Ascending aorta (tissue), 2 donors: ENCODE measurements at regions not wholly inside any gene's neighbourhood (a gene's known extent, or its start where the extent isn't known, plus 50 kb on each side); places are given as distances from the start of the nearest gene placed in this dataset.
A peak's percentile ranks its signal among the peaks of the same experiment; 100 is the strongest.
"Not testable (repeated sequence)": the region's sequence is repeated elsewhere in the genome, so short reads cannot be mapped to it uniquely, and the experiment has no call there.

Experiments
- DNase-seq, 2 donors: peaks; one replicate each; pipeline ENCODE4 v3.0.0-alpha.2; 2019; ENCODE audit warnings: low spot score in 2 of 2
- H3K27ac ChIP-seq, 2 donors: fragments of 200-600 bp; sonication (generic); one replicate each; pipeline ENCODE4 v1.5.1; 2016 to 2017; ENCODE audit warnings: mild to moderate bottlenecking in 1 of 2
- H3K27me3 ChIP-seq: fragments of 200-600 bp; sonication (generic); one replicate; pipeline ENCODE4 v1.5.1; 2017
- H3K36me3 ChIP-seq, 2 donors: fragments of 200-600 bp; sonication (generic); one replicate each; pipeline ENCODE4 v1.5.1; 2016
- H3K4me1 ChIP-seq, 2 donors: fragments of 200-600 bp; sonication (generic); one replicate each; pipeline ENCODE4 v1.5.1; 2016 to 2017; ENCODE audit warnings: mild to moderate bottlenecking in 1 of 2
- H3K4me3 ChIP-seq, 2 donors: fragments of 200-600 bp; sonication (generic); one replicate each; pipeline ENCODE4 v1.5.1; 2016 to 2017; ENCODE audit warnings: mild to moderate bottlenecking in 1 of 2
- H3K9me3 ChIP-seq, 2 donors: fragments of 200-600 bp; sonication (generic); one replicate each; pipeline ENCODE4 v1.5.1; 2016
- intact Hi-C: fragments of 100-400 bp; cut with DNase I; formaldehyde crosslinking; loops from one replicate; pipeline ENCODE4 v1.15.1; 2023
- TF ChIP-seq, protein P1 (sequence below), 3 experiments: fragments of 200-600 bp in 2 of 3; fragments of 450-650 bp in 1 of 3; sonication (generic) in 2 of 3; IDR thresholded peaks; one replicate each; pipeline ENCODE4 v1.5.1; 2016 to 2019; ENCODE audit warnings: antibody characterized with exemption in 3 of 3, mild to moderate bottlenecking in 1 of 3, moderate library complexity in 1 of 3

GRCh38 chr11:49499117-49499516, 290.7 kb upstream of the FOLH1 start:
- intact Hi-C loops: no loop called here
- Histone ChIP-seq H3K4me3 (no peak overlapping the region), H3K9me3 (no peaks in the 10 kb centered on the region), H3K36me3 (no peaks in the 10 kb centered on the region), H3K27ac (no peak overlapping the region), H3K4me1 (no peaks in the 10 kb centered on the region), H3K27me3 (no peaks in the 10 kb centered on the region)
- no peak for DNase-seq
- TF ChIP-seq, protein P1, sequence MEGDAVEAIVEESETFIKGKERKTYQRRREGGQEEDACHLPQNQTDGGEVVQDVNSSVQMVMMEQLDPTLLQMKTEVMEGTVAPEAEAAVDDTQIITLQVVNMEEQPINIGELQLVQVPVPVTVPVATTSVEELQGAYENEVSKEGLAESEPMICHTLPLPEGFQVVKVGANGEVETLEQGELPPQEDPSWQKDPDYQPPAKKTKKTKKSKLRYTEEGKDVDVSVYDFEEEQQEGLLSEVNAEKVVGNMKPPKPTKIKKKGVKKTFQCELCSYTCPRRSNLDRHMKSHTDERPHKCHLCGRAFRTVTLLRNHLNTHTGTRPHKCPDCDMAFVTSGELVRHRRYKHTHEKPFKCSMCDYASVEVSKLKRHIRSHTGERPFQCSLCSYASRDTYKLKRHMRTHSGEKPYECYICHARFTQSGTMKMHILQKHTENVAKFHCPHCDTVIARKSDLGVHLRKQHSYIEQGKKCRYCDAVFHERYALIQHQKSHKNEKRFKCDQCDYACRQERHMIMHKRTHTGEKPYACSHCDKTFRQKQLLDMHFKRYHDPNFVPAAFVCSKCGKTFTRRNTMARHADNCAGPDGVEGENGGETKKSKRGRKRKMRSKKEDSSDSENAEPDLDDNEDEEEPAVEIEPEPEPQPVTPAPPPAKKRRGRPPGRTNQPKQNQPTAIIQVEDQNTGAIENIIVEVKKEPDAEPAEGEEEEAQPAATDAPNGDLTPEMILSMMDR (IDR thresholded peaks at IDR 0.05): no peak

GRCh38 chr11:49505231-49505630, 296.8 kb upstream of the FOLH1 start:
- Histone ChIP-seq H3K27ac (no peak overlapping the region), H3K27me3 (no peaks in the 10 kb centered on the region), H3K4me1 (no peaks in the 10 kb centered on the region), H3K36me3 (no peaks in the 10 kb centered on the region), H3K4me3 (no peak overlapping the region), H3K9me3 (no peaks in the 10 kb centered on the region)
- no peak for DNase-seq
- intact Hi-C loops: no loop called here
- TF ChIP-seq, protein P1 (IDR thresholded peaks at IDR 0.05): no peak

- DNase-seq: peak in 1 of 2 donors; percentile 57
- TF ChIP-seq, protein P1 (IDR thresholded peaks at IDR 0.05): peak; percentile 18 to 60 (median 53)
- intact Hi-C loops: loop anchor here (5.0 kb wide), 1 partner anchor 299 kb away; no protein-coding TSS in a partner anchor
- not testable (repeated sequence) for H3K9me3 ChIP-seq, H3K27me3 ChIP-seq, H3K27ac ChIP-seq, H3K36me3 ChIP-seq, H3K4me3 ChIP-seq, H3K4me1 ChIP-seq
Observed at GRCh38 chr11:49526240-49526829, 317.9 kb upstream of the FOLH1 start.

DNA sequence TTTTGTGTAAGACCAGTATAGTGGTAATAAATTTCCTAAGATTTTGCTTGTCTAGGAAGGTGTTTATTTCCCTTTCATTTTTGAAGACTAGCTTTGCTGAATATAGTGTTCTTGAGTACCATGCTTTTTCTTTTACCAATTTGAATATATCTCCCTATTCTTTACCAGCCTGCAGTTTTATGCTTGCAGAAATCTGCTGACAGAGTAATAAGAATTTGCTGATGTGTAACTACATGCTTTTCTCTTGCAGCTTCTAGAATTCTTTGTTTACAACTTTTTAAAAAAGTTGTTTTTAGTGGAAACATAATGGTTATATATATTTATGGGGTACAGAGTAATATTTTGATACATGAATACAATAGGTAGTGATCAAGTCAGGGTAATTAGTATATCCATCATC, 324.8 kb upstream of the FOLH1 start:
- no peaks in the 10 kb centered on the region for H3K36me3 ChIP-seq
- no peaks in the 10 kb centered on the region for H3K4me1 ChIP-seq
- no peak overlapping the region for H3K4me3 ChIP-seq
- no peak for DNase-seq
- TF ChIP-seq, protein P1 (IDR thresholded peaks at IDR 0.05): no peak
- H3K27ac ChIP-seq: no peak overlapping the region
- intact Hi-C loops: no loop called here
- H3K9me3 ChIP-seq: no peaks in the 10 kb centered on the region
- no peaks in the 10 kb centered on the region for H3K27me3 ChIP-seq

DNA sequence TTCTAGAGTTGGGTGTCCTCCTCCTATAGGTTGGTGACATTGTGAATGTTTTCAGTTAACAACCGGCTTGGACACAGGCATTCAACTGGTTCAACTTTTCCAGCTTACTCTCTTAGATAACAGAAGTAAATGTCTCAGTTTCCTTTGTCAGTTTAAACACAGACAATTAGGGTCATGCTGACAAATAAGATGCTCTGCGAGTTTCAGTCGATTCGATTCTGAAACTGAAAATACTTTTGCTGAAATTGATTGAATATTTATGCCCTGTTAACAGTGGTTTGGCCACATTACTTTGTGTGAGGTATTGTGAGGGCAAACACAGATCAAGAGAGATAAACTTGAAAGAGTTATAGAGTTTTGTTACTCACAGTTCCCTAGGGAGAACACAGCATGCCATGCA, 330.5 kb upstream of the FOLH1 start:
- H3K4me1 ChIP-seq, H3K27ac ChIP-seq, H3K27me3 ChIP-seq, H3K9me3 ChIP-seq, H3K4me3 ChIP-seq, intact Hi-C loops, DNase-seq, H3K36me3 ChIP-seq: not testable (repeated sequence)

GRCh38 chr11:49558261-49558847, 350.0 kb upstream of the FOLH1 start:
- H3K9me3 ChIP-seq, H3K4me3 ChIP-seq, H3K27ac ChIP-seq, H3K36me3 ChIP-seq, H3K4me1 ChIP-seq, DNase-seq, intact Hi-C loops, H3K27me3 ChIP-seq: not testable (repeated sequence)

DNA sequence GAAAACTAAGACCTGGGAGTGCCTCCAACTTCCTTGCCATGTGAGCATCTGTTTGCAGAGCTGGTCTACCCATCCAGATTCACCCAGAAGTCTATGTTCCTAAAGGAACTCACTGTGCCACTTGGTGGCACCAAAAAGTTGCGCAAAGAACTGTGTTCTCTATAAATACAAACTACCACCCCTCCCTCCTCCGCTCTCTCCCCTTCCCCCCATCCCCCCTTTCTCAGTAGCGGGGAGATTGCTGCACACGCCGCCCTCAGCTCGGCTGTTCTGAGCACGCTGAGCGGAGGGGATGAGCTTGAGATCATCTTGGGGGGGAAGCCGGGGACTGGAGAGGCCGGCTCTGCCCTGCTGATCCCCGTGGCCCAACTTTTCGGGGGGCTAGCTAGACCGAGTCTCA, 352.2 kb upstream of the FOLH1 start:
- H3K36me3 ChIP-seq, H3K27ac ChIP-seq, H3K4me3 ChIP-seq, H3K27me3 ChIP-seq, H3K4me1 ChIP-seq, H3K9me3 ChIP-seq, DNase-seq, intact Hi-C loops: not testable (repeated sequence)

DNA sequence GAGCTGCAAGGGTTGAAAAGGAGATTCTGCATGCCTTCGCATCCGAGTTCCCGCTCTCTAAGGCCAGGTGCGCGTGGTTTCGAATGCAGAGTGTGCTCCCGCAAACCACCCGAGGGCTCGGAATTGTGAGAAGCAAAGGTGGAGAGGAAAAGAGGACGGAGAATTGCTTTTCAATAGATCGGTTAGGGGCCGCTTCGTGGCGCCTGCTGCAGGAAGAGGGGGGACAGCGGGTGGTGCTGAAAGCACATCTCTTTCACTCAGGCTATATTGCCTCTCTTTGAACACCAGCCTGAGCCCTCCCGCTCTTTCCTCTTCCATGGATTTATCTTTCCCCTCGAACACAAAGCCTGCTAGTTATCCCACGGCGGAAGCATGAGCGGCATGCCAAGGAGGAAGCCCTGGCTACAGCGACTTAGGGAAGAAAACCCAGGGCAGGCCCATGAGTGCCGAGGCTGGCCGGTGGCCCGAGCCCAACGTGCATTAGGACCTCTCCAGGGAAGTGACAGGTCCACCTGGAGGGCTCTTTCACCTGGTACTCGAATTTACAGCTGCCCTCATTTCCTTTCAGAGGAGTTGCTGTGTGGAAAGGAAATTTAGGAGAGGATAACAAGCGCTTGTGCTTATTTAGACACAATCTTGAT, 353.0 kb upstream of the FOLH1 start:
- H3K27ac ChIP-seq, H3K9me3 ChIP-seq, H3K4me1 ChIP-seq, intact Hi-C loops, H3K4me3 ChIP-seq, DNase-seq, H3K27me3 ChIP-seq, H3K36me3 ChIP-seq: not testable (repeated sequence)

- DNase-seq, H3K27me3 ChIP-seq, H3K36me3 ChIP-seq, H3K4me3 ChIP-seq, H3K4me1 ChIP-seq, H3K27ac ChIP-seq, intact Hi-C loops, H3K9me3 ChIP-seq: not testable (repeated sequence)
Observed at GRCh38 chr11:49562262-49562661, 353.9 kb upstream of the FOLH1 start.

GRCh38 chr11:49579492-49579891, 371.1 kb upstream of the FOLH1 start:
- H3K9me3 ChIP-seq, H3K27me3 ChIP-seq, H3K27ac ChIP-seq, H3K4me3 ChIP-seq, H3K4me1 ChIP-seq, H3K36me3 ChIP-seq, DNase-seq, intact Hi-C loops: not testable (repeated sequence)
